HG03064 (cell line): ENCODE measurements at regions not wholly inside any gene's neighbourhood (a gene's known extent, or its start where the extent isn't known, plus 50 kb on each side); places are given as distances from the start of the nearest gene placed in this dataset.
"Not testable (repeated sequence)": the region's sequence is repeated elsewhere in the genome, so short reads cannot be mapped to it uniquely, and the experiment has no call there.

Experiments
- ATAC-seq: cut with Tn5 transposase; IDR thresholded peaks from one replicate; pipeline ENCODE4 v1.9.1; 2021; ENCODE audit warnings: low read depth; ENCODE audit not compliant: unreplicated experiment

- no peak for ATAC-seq
Measured at GRCh38 chr13:55728247-55728646, 1412.5 kb upstream of the PRR20A start.

GRCh38 chr13:55745828-55746227 is 1394.9 kb upstream of the PRR20A start:
- ATAC-seq, result no peak

- ATAC-seq, result no peak
Measured at GRCh38 chr13:55761986-55762385, 1378.7 kb upstream of the PRR20A start.

GRCh38 chr13:55777612-55778011 is 1363.1 kb upstream of the PRR20A start:
- ATAC-seq, result no peak

- no peak for ATAC-seq
Measured at GRCh38 chr13:55783841-55784240, 1356.9 kb upstream of the PRR20A start.

- no peak for ATAC-seq
Measured at GRCh38 chr13:55788548-55788947, 1352.2 kb upstream of the PRR20A start.

GRCh38 chr13:55792544-55793193 is 1348.0 kb upstream of the PRR20A start:
- no peak for ATAC-seq

GRCh38 chr13:55815458-55816033 is 1325.2 kb upstream of the PRR20A start:
- ATAC-seq, result no peak

GRCh38 chr13:55816976-55817601 is 1323.6 kb upstream of the PRR20A start:
- no peak for ATAC-seq

- no peak for ATAC-seq
Measured at GRCh38 chr13:55820817-55821216, 1319.9 kb upstream of the PRR20A start.

- no peak for ATAC-seq
Measured at GRCh38 chr13:55869648-55870047, 1271.1 kb upstream of the PRR20A start.

GRCh38 chr13:55887561-55887960 is 1253.2 kb upstream of the PRR20A start:
- no peak for ATAC-seq

- ATAC-seq, result no peak
Measured at GRCh38 chr13:55893540-55893939, 1247.2 kb upstream of the PRR20A start.

GRCh38 chr13:55937180-55937579 is 1203.5 kb upstream of the PRR20A start:
- no peak for ATAC-seq

GRCh38 chr13:55948175-55948574 is 1192.5 kb upstream of the PRR20A start:
- ATAC-seq, result no peak

- no peak for ATAC-seq
Measured at GRCh38 chr13:55963934-55964333, 1176.8 kb upstream of the PRR20A start.

- no peak for ATAC-seq
Measured at GRCh38 chr13:55967055-55967454, 1173.7 kb upstream of the PRR20A start.

GRCh38 chr13:55977436-55977835 is 1163.3 kb upstream of the PRR20A start:
- ATAC-seq, result no peak

GRCh38 chr13:55981381-55981780 is 1159.3 kb upstream of the PRR20A start:
- no peak for ATAC-seq

GRCh38 chr13:55984026-55984425 is 1156.7 kb upstream of the PRR20A start:
- ATAC-seq, result not testable (repeated sequence)

GRCh38 chr13:55990631-55991030 is 1150.1 kb upstream of the PRR20A start:
- ATAC-seq, result no peak

GRCh38 chr13:55991666-55992065 is 1149.1 kb upstream of the PRR20A start:
- no peak for ATAC-seq
